ENCODE measurements at regions not wholly inside any gene's neighbourhood (a gene's known extent, or its start where the extent isn't known, plus 50 kb on each side); places are given as distances from the start of the nearest gene placed in this dataset.

DNA sequence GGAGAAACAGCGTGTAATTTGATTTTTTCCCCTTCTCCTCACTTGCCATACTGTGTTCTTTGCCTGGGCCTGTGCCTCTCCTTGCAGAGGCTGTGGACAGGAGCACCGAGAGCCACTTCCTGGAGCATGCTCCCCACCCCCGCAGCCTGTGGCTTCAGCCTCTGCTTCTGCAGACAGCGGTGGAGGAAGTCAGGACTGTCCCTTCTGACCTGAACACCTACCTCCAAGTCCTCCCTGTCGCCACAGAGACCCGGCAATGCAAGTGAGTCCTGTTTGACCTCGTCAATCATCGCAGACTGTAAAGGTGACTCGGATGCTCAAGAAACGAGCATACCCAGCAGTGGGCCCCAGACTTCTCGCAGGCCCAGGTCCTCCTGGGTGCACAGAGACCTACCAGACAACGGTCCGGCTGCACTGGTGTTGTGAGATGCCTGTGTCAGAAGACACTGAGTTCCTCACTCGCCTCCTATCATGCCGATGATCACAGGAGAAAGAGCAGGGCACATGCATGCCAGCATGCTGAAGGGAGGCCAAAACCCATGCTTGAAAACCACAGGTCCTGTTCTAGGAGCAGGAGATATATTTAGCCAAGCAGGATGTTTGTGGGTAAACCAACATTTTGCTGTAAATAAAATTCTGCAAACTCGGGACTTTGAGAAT lies 198.8 kb downstream of the AUH start:
- DNase-seq (ENCODE audit: low read depth in 2 of 2): peak in 1 of 2 donors; percentile 52
- no peak overlapping the region for H3K4me3 ChIP-seq (replicated peaks in 1 of 2; ENCODE audit: low read depth in 2 of 2, low read length in 2 of 2)

DNA sequence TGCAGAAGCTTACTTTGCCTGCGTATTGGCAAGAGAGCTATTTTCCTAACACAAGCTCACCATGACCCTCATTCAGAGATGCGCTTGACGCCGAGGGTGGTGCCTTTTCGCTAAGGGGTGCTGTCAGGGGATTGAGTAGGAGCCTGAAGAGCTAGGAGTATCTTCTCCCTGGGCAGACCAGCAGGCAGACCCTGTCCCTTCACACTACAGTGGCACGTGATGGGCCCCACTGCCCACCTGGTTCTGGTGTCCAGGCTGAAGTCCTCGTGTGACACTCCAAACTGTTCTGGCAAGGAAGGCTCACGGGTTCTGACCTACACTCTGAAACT lies 198.3 kb downstream of the AUH start:
- no peak for DNase-seq (ENCODE audit: low read depth in 2 of 2)
- TF ChIP-seq, protein P1, sequence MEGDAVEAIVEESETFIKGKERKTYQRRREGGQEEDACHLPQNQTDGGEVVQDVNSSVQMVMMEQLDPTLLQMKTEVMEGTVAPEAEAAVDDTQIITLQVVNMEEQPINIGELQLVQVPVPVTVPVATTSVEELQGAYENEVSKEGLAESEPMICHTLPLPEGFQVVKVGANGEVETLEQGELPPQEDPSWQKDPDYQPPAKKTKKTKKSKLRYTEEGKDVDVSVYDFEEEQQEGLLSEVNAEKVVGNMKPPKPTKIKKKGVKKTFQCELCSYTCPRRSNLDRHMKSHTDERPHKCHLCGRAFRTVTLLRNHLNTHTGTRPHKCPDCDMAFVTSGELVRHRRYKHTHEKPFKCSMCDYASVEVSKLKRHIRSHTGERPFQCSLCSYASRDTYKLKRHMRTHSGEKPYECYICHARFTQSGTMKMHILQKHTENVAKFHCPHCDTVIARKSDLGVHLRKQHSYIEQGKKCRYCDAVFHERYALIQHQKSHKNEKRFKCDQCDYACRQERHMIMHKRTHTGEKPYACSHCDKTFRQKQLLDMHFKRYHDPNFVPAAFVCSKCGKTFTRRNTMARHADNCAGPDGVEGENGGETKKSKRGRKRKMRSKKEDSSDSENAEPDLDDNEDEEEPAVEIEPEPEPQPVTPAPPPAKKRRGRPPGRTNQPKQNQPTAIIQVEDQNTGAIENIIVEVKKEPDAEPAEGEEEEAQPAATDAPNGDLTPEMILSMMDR (IDR thresholded peaks at IDR 0.05; ENCODE audit: low read depth, low read length): no peak
- H3K4me3 ChIP-seq (replicated peaks in 1 of 2; ENCODE audit: low read depth in 2 of 2, low read length in 2 of 2): no peak overlapping the region

More for the DNA sequence above, 198.8 kb downstream of the AUH start:
- TF ChIP-seq, protein P1 (IDR thresholded peaks at IDR 0.05; ENCODE audit: low read depth, low read length): no peak

DNA sequence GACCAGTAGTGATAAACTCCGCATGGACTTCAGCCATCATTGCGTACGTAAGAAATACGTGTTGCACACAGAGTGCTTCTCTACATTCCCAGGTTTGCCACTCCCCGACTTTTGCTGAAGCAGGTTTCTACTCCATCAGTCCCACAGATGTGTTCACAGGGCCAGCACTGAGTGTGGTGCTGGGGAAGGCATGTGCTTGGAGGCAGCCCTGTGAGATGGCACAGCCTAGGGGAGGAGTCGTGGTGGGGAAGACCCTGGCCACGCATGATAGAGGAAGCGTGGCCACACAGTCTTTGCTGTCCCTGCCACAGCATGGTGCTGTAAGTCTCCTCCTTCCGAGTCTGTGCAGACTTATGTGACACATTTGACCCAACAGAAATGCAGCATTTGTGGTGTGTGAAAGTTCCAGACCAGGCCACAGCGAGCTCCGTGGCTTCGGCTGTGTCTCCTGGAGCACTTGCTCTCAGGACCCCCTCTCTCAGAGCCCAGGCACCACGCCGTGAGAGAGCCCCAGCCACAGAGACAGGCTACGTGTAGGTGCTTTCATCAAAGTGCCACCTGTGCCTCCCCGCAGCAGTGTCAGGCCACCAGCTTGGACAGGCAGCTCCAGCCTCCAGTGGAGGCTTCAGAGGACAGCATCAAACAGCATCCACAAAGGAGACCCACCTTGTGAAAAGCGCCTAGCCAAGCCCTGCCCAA lies 197.8 kb downstream of the AUH start:
- H3K4me3 ChIP-seq (replicated peaks in 1 of 2; ENCODE audit: low read depth in 2 of 2, low read length in 2 of 2): no peak overlapping the region
- DNase-seq (ENCODE audit: low read depth in 2 of 2): no peak
- TF ChIP-seq, protein P1 (IDR thresholded peaks at IDR 0.05; ENCODE audit: low read depth, low read length): no peak
